HEK293T (cell line): ENCODE measurements at regions not wholly inside any gene's neighbourhood (a gene's known extent, or its start where the extent isn't known, plus 50 kb on each side); places are given as distances from the start of the nearest gene placed in this dataset.

Source experiments
- BHLHE40 ChIP-seq: fragments of 450-650 bp; IDR thresholded peaks from 2 replicates; pipeline ENCODE4 v1.6.1; 2016; ENCODE audit warnings: mild to moderate bottlenecking, moderate library complexity, borderline replicate concordance
- CTBP1 ChIP-seq: fragments of 450-650 bp; IDR thresholded peaks from 2 replicates; pipeline ENCODE4 v1.6.1; 2016; ENCODE audit warnings: borderline replicate concordance
- ELF4 ChIP-seq: fragments of 450-650 bp; IDR thresholded peaks from 2 replicates; pipeline ENCODE4 v1.6.1; 2017; ENCODE audit warnings: antibody characterized with exemption
- FOXK2 ChIP-seq: fragments of 450-650 bp; IDR thresholded peaks from 2 replicates; pipeline ENCODE4 v1.6.1; 2016; ENCODE audit warnings: mild to moderate bottlenecking
- FOXM1 ChIP-seq: fragments of 450-650 bp; IDR thresholded peaks from 2 replicates; pipeline ENCODE4 v1.6.1; 2017; ENCODE audit warnings: mild to moderate bottlenecking, borderline replicate concordance
- HDGF ChIP-seq: fragments of 450-650 bp; IDR thresholded peaks from 2 replicates; pipeline ENCODE4 v1.6.1; 2017; ENCODE audit warnings: antibody characterized with exemption, borderline replicate concordance
- NFRKB ChIP-seq: fragments of 450-650 bp; IDR thresholded peaks from 2 replicates; pipeline ENCODE4 v1.6.1; 2016; ENCODE audit warnings: mild to moderate bottlenecking, moderate library complexity
- SP1 ChIP-seq: fragments of 450-650 bp; IDR thresholded peaks from 2 replicates; pipeline ENCODE4 v1.6.1; 2017
- SUZ12 ChIP-seq: fragments of 450-650 bp; IDR thresholded peaks from 2 replicates; pipeline ENCODE4 v1.6.1; 2016; ENCODE audit warnings: mild to moderate bottlenecking
- TARDBP ChIP-seq: fragments of 450-650 bp; IDR thresholded peaks from 2 replicates; pipeline ENCODE4 v1.6.1; 2016
- ZNF384 ChIP-seq: fragments of 450-650 bp; IDR thresholded peaks from 2 replicates; pipeline ENCODE4 v1.6.1; 2016

DNA sequence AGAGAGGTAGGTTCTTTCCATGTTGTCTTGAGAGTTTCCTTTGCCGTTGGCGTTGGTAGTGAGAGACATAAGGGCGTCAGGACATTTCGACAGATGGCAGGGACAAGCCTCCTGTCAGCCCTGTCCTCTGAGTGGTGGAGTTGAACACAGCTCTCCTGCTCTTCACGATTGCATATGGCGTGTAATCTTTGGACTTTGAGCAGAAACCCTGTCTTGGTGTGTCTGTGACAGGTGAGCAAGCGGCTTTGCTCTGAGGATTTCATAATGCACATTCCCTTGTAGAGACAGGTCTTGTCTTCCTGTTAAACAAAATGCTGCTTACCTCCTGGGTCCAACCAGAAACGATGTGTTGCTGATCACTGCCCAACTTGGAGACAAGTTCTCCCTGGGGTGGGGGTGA, 146.5 kb downstream of the NXNL2 start:
- TF ChIP-seq HDGF (no peak), SP1 (no peak), FOXM1 (no peak), TARDBP (no peak), NFRKB (no peak), FOXK2 (no peak), CTBP1 (no peak), BHLHE40 (no peak), SUZ12 (no peak), ELF4 (no peak), ZNF384 (no peak)
